ENCODE measurements at regions not wholly inside any gene's neighbourhood (a gene's known extent, or its start where the extent isn't known, plus 50 kb on each side); places are given as distances from the start of the nearest gene placed in this dataset.

DNA sequence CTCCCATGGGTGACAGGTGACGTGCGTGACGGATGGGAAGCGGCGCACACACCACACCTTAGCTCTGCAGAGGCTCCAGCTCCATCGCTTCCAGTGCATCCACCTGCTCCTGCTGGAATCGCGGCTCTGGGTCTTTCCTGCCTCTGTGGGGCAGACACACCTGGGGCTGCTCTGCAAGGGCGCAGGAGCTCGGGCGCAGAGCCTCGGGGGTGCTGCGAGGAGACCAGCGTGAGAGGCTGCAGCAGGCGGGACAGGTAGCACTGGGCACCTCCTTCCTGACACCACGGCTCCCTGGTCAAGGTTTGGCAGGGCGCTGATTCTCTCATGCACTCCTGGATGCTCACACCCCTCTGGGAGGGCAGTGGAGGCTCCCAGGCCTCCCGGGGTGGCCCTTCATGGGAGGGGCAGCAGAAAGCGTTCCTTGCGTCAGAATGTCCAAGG lies 1494.3 kb downstream of the BRD1 start:
- DNase-seq, result no peak

DNA sequence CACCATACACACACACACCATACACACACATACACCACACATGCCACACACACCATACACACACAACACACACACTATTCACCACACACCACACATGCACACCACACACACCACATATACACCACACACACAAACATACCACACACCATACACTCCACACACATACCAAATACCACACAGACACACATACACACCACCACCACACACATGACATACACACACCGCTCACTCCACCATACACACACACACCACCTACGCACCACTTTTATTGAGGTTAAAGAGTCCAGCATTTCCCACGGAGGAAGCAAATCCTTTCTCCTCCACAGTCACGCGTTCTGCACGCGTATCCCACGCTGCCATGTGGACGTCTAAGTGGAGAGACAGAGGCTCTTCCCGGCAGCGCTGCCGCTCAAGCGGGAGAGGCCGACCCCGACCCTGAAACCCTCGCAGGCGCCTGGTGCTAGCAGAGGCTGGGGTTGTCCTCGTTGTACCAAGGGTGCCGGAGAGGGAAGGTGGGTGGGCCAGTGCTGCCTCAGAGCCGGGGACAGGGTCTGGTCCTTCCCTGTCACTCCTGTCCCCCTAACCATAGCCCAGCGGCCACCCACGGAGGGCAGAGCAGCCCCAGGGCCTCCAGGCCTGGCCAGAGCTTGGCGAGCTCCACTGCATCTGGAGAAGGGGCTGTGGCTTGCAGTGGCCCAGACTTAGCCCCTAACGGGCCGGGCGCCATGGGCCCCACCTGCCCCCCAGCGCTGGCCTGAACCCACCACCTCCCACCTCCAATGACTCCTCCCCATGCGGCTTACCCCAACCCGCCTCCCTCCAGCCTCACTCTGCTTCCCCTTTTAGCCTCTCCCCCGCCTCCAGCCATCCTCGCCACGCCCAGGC lies 1495.0 kb downstream of the BRD1 start:
- no peak for DNase-seq

DNA sequence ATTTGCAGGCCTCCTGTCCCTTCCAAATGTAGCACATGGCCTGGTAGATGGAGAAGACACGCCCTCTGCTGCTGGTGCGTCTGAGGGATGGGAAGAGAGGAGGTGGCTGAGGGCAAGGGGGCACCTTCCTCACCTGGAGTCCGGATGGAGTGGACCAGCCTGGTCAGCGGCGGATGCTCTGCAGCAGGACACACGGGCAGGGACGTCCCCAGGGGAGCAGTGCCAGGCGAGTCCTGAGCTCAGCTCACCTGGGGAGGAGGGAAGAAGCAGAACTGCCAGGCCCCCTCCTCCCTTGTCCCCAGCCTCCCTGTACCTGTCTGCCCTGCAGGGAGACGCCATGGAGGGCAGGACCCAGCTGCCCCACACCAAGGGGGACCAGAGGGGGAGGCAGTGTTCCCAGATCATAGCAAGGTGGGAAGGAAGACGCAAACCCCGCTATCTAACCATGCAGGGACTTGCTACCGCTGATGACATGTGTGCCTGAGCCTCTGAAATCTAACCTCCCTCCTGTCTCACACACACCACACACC lies 1495.9 kb downstream of the BRD1 start:
- no peak for DNase-seq

DNA sequence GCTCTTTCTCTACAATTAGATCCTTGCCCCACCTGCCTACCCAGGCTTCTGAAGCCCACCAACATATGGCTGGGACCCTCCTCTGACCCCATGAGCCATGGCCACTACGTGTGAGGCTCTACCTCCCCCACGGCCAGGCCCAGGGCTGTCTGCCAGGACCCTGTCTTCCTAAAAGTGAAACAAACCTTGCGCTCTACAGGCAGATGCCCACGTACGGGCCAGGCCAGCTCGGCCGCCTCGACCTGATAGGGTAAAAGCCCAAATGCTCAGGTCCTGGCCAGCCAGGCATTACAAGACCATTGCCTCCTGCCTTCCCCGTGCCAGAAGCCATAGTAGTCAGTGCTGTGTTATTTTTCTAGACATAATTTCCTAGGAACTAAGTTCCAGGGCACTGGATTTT lies 1496.4 kb downstream of the BRD1 start:
- no peak for DNase-seq

DNA sequence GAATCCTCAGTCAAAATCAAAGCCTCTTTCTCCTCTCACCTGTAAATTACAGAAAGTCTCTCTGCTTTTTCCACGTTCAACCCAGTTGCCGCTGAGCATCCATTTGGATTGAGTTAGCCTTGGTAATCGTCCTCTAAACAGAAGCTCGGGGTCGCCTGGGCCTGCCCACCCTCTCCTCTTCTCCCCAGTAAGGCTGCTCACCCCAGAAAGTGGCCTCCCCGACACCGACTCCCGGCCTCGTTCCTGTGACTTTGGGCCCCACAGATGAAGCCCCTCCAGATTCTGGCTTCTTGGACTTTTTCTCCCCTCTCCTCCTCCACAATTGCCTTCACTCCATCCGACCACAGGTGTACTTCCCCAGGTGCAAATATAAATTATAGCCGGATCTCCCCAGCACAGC lies 1500.0 kb downstream of the BRD1 start:
- no peak for DNase-seq

DNA sequence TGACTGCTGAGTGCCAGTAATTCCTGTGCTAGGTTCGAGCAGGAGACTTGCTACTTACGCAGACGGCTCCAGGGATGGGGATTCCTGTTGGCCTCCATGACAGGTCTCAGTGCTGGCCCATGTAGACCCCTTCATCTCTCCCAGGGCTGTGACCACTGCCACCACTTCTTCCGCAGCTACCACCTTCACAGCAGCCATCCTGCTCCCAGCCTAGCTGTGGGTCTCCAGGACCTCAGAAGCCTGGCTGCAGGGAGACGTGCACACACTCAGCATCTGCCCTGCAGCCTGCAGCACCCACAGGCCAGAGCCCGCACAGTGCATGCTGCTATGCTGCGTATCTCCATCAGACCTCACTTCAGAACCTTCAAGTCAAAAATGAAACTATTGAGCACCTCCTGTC lies 1503.9 kb downstream of the BRD1 start:
- DNase-seq, result no peak

DNA sequence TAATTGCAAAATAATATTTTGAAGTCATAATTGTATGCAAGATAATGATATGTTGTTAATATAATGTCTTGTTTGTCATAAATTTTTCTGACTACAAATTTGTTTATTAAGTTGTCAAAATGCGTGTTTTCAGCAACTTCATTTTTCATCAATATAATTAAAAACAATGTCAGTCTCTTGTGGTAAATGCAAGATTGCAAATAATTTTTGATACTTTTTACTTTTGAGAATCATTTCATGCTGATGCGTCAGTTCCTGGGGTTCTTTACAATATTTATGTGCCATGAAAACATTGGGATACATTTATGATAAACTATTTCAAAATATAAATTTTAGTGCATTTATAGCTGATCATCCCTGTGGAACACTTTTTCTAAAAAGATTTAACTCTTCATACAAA lies 1504.8 kb downstream of the BRD1 start:
- no peak for DNase-seq

DNA sequence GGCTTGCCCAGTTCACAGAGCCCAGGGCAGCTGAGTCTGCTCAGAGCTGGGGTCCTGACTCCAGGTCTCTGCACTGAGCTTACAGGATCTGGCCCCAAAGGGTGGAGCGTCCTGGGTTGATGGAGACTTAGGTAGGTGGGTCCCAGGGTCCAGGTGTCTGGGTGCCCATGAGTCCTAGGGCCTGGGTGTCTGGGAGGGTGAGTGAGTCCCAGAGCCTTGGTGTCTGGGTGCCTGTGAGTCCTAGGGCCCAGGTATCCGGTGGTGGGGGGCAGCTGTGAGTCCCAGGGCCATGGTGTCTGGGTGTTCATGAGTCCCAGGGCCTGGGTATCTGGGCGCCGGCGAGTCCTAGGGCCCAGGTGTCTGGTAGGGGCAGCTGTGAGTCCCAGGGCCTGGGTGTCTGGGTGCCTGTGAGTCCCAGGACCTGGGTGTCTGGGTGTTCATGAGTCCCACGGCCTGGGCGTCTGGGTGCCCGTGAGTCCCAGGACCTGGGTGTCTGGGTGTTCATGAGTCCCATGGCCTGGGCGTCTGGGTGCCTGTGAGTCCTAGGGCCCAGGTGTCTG lies 1505.6 kb downstream of the BRD1 start:
- no peak for DNase-seq

DNA sequence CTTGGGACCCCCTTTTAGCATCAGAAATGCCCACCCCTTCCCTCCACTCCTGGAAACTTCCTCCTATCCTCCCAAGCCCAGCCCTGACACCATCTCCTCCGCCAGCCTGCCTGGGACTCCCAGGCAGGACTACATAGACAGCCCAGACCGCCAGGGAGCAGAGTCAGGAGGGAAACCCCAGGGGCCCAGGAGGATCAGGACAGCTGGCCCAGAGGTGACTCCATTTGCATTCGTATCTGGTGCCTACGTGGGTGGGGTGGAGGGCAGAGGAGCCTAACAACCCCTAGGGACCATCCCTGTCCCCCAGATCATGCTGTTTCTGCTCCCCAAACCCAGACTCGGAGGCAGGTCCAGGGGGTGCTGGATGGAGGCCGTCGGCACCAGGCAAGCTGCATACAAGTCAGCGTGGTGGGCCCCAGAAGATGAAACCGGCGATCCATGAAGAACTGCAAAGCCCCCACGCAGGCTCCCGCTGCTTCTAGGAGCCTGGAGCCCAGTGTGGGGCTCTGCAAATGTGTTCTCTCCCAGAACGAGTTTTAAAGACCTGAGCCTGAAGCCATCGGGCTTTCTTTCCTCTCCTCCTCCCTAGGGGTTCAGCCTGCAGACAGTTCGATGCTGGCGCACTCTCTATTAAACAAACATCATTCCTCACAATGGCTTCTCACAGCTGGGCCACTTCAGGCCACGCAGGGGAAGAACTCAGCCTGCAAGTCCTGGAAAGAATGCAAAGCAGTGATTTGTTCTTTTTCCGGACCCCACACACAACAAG lies 1506.8 kb downstream of the BRD1 start:
- DNase-seq, result no peak

DNA sequence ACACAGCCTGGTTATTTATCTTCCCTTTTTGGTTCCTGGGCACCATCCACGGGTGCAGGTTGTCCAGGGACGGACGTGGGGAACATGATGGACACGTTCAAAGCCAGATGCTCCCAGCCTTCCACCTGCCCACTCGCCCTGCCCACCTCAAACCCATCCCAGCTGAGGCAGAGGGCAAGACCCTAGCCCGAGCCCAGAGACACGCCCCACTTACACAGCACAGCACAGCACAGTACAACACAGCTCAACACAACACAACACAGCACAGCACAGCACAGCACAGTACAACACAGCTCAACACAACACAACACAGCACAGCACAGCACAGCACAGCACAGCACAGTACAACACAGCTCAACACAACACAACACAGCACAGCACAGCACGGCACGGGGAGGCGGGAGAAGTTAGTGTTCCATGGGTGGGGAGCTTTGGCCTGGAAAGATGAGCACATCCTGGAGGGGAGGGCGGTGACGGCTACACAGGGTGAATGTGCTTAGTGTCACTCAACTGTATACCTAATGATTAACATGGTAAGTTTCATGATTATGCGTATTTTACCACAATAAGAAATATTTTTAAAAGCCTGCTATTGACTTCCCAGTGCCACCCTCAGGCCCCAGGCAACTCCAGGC lies 1507.5 kb downstream of the BRD1 start:
- no peak for DNase-seq

DNA sequence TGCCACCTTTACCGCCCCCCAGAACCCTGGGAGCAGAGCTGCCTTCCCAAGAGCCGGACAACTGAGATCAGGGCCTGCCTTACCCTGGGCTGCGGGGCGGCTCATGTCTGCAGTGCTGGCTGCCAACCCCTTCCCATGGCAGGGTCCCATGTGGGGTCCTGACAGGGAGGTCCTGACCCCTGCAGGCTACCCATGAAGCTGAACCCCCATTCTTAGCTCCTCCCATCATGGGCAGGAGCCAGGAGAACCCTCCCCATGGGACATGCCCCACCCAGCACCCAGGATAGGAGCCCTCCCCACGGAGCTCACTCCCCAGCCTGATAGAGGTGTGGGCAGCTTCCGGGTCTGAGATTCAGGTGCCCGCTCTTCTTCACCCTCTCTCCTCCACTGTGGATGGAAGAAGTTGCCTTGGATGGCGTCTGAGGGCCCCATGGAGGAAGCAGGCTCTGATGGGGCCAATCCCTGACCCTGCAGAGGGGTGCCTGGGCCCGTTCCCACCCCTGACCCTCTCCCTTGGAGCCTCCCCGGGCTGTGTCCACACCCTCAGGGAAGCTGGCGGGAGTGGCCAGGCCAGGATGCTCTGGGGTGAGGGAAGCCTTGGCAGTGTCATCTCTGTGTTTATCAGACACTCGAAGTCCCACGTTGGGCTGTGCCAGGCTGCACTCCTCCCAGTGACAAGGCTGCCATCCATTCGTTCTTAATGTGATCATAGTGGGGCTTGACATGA lies 1508.2 kb downstream of the BRD1 start:
- no peak for DNase-seq

DNA sequence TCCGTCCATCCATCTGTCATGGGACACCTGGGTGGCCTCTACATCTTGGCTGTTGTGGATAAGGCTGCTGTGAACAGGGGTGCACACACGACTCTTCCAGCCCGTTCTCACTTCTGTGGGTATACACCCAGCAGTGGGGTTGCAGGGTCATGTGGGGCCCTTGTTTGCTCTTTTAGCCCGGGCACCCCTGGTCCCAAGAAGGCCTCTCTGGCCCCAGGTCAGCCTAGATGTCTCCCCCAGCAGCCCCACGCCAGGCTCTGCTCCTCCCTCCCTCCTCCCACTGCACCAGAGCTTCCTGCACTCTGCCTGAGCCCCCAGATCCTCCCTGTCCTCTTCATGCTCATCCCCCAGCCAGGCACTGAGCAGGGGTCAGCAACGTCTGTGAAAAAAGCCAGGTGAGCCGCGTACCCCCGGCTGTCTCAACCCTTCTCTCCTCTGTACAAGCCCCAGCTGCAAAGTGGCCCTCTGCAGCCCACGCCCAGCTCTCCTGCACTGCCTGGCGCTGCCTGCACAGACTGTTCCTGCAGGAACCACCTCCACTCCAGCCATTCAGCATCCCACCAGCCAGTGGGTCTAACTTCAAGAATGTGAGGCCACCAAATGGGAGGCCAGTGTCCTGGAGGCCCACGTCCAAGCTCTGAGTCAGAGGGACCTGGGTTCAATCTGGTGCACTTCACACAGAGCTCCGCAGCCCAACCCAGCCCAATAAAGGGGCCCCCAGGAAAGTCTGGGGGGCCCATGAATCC lies 1508.9 kb downstream of the BRD1 start:
- DNase-seq, result no peak

DNA sequence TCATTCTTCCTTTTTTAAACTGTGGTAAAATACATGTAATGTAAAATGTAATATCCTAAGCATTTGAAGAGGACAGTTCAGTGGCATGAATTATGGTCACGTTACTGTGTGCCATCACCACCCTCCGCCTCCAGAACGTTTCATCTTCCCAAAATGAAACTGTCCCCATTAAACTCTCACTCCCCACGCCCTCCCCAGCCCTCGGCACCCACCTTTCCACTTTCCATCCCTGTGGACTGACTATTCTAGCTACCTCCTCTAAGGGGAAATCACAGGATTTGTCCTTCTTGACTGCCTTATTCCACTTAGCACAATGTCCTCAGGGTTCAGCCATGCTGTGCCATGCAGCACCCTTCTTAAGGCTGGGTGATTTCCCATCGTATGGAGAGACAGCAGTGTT lies 1509.5 kb downstream of the BRD1 start:
- DNase-seq, result no peak

DNA sequence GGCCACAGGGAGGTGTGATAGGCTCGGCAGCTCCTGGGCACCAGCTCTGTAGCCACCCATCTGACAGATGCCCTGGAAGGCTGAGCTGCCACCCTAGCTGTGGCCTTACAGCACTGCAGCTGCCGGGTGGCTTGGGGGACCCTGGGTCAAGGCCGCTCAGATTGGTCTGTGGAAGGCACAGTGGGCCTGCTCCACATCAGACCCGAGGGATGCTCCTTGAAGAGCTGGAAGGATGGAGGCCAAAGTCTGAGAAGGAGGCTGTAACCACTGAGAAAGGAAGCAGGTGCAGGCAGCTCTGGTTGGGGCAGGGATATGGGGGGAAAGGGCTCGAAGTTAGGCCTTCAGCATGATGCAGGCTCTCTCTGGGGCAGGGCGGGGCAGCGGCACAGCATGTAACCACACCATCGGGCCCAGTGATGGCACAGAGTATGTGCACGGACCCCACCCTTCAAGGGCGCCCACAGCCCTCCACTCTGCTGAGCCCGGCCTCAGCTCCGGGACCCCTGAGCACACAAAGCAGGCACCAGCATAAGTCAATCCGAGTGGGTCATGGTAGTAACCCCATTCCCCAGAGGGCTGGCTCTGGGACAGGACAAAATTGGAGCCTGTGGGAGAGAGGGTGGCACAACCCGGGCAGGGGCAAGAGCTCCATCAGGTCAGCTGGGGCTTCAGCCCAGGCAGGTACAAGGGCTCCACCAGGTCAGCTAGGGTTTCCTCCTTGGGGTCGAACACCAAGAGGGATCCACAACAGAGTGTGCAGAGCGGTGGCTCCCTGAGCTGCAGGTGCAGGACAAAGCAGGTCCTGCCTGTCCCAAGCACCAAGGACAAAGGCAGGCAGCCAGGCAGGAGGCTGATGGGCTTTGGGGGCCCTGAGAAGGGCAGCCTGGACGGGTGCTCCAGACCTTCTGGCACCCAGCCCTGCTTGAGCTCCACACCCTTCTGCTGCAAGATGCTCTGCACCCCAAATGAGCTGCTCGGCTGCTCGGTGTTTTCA lies 1511.1 kb downstream of the BRD1 start:
- DNase-seq, result no peak

DNA sequence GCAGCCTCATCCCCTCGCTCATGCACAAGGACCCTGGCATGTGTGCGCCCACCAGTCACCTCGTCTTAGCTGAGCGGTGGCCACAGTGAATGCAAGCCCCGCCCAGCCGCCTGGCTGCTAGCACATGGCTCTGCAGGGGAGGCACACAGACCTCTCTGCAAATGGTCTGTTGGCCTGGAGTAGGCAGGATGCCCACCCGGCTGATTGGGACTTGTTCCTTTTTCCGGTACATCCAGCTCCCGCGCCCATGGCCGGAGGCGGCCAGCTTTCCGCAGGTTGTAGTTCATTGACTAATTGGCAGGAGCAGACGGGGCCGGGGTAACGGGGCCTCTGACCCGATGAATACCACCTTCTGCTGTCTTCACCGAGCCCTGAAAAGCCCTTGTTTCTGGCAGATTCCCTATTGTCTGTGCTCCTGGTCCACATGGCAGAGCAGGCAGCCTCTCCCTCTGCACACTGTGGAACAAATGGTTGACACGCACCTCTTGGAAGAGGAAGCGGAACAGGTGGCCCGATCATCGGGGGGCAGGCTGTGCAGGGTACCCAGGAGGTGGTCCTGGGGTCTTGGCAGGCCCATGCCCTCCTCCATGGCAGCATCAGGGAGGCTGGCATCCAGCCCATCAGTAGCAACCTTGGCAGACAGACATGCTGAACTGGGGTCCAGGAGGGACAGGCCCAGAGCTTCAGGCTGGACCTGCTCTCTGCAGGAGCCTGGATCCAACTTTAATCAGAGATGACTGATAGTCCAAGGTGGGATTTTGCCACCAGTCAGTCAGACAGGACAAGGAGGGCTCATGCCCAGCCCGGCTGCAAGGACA lies 1512.0 kb downstream of the BRD1 start:
- DNase-seq, result no peak

DNA sequence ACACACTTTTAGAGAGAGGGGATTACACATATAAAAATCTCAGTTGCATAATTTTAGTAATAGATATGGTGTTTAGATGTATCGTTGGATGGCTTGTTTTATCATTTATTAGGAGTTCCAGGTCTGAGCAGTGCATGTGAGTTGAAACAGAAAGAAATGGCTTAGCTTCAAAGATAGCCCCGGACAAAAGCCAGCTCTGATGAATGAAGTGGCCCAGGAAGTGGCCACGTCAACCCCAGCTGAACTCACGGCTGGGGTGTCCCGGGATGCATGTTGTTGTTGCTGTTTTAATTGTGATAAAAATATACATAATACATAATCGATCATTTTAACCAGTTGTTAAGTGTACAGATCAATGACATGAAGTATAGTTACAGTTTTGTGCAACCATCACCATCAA lies 1513.6 kb downstream of the BRD1 start:
- no peak for DNase-seq

DNA sequence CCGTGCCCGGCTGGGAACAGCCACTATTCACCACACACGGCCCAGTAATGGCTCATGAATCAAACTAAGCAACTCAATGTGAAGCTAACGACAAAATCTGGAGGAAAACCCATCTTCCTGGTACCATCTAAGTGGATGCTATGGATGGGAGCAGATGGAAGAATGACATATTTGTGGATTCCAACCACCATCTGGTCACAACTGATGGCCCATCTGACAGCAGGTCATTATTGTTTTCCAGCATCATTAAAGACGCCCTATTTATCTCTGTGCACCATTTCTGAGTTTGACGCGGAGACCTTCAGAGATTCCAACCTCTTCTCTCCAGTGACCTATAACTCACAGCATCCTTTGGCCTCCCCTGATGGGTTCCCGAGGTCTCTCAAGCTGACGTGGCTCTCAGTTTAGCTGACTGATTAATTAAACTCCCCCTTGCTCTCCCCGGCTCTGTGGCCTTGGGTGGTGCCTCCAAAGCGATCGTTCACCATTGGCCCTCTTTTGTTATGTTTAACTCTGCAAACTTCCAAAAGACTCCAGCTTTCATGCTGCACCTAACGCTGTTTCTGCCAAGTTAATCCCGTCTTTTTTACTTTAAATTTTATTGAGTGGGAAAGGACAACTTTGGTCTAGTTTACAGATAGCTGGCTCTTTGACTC lies 1514.4 kb downstream of the BRD1 start:
- DNase-seq, result no peak

DNA sequence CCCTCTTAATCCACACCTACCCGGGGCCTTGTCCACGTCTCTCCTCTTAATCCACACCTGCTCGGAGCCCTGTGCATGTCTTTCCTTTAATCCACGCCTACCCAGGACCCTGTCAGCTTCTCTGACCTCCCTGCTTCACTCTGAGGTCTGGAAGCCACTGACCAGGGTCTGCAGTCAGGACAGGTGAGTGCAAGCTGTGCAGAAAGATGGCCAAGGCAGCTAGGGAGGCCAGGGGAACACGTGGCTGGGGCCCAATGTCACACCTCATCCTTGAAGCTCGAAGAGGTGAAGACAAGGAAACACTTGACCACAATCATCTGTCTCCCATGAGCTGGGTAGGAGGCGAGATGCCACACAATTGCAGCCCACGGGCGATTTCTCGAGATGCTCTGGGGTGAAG lies 1516.9 kb downstream of the BRD1 start:
- no peak for DNase-seq

DNA sequence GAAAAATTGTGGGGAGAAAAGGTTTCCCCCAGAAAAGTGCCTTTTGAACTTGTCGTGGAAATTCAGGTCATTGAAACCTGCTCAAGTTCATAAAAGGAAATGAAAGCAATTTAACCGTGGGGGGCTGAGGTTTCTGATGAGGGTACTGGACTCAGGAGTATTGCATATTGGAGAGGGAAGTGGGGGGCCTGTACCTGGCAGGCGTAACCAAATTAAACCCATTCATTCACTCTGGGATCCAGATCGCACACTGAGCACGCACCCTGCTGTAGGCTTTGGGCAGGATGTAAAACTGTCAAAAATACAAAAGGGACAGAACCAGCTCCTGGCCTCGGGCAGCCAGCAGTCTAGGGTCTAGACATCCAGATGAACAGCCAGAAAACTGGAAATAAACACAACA lies 1517.4 kb downstream of the BRD1 start:
- DNase-seq, result no peak
